GM12892 (cell line): ENCODE measurements at regions not wholly inside any gene's neighbourhood (a gene's known extent, or its start where the extent isn't known, plus 50 kb on each side); places are given as distances from the start of the nearest gene placed in this dataset.

Experiments used
- POLR2A ChIP-seq: IDR thresholded peaks from 2 replicates; pipeline ENCODE4 v1.6.1; 2011; ENCODE audit warnings: low read depth, low read length, control low read depth
- POLR2AphosphoS5 ChIP-seq: IDR thresholded peaks from 2 replicates; pipeline ENCODE4 v1.6.1; 2011; ENCODE audit warnings: low read depth, low read length, control low read depth

GRCh38 chr3:29168696-29169095 lies 112.2 kb upstream of the RBMS3 start:
- no peak for TF ChIP-seq POLR2A
- no peak for TF ChIP-seq POLR2AphosphoS5
